SKM-1 (cell line): ENCODE measurements at regions not wholly inside any gene's neighbourhood (a gene's known extent, or its start where the extent isn't known, plus 50 kb on each side); places are given as distances from the start of the nearest gene placed in this dataset.
"Not testable (repeated sequence)": the region's sequence is repeated elsewhere in the genome, so short reads cannot be mapped to it uniquely, and the experiment has no call there.

ENCODE experiments used
- DNase-seq: peaks from one replicate; lab custom pipeline; 2025; ENCODE audit not compliant: unreplicated experiment; lab: John Stamatoyannopoulos, UW

DNA sequence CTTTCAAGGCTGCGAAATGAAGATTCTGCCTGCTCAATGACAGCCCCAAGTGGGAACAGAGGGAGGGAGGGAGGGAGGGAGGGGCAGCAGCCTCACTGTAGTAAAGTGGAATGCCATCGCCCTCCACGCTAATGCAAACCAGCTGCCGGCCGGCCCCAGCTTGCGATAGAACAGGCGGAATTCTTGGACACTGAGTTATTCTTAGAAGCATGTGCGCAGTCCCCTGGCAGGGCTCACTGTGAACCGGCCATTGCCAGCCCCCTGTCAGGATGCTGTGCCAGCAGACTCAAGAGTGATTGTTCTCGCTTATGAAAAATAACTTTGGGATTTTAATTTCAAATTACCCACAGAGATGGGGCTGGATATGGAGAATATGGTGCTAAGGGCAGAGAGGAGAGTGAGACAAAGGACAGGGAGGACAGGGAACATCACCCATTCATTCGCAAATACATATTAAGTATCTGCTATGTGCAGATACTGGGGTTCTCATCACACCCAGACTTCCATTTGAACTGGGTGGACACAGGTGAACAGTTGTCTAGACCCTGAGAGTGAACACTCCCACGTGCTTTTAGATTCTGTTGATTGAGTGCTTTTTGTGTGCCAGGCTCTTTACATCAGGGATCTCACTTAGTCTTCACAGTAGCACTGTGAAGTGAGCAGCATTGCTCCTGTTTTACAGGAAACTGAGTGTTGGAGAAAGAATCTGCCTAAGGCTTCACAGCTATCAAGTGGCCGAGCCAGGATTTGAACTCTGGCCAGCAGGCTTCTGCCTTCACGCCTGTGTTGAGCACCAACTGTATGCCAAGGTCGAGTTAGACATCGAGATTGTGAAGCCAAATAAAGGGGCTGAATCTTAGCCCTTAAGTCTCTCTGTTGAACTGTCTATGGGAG lies 192.9 kb downstream of the C12orf75 start:
- no peak for DNase-seq

DNA sequence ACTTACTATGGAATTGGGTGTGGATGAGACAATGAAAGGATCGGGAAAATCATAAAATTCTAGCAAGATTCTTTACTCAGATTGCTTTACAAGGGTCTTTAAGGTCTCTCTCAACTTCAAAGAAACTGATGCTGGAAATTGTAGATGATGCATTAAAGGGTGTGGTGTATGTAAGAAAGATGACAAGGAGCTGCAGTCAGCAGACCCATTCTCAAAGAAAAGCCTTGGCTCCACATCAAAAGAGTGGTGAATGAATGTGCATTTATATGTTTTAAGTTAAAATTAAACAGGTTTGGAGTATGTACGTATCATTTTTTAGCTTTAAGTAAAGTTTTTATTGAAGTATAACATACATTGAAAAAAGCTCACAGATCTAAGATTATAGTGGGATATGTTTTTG lies 194.5 kb downstream of the C12orf75 start:
- no peak for DNase-seq

DNA sequence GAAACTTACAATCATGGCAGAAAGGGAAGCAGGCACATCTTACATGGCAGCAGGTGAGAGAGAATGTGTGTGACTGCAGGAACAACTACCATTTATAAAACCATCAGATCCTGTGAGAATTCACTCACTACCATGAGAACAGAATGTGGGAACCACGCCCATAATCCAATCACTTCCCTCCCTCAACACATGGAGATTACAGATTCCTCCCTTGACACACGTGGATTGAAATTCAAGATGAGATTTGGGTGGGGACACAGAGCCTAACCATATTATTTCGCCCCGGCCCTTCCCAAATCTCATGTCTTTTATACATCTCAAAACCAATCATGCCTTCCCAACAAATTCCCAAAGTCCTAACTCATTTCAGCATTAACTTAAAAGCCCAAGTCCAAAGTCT lies 203.6 kb downstream of the C12orf75 start:
- DNase-seq = no peak

DNA sequence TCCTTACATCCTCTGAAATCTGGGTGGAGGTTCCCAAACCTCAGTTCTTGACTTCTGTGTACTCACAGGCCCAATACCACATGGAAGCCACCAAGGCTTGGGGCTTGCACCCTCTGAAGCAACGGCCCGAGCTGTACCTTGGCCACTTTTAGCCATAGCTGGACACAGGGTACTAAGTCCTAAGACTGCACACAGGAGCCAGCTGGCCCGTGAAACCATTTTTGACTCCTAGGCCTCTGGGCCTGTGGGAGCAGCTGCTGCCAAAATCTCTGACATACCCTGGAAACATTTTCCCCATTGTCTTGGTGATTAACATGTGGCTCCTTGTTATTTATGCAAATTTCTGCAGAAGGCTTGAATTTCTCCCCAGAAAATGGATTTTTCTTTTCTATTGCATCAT lies 204.5 kb downstream of the C12orf75 start:
- DNase-seq = not testable (repeated sequence)

DNA sequence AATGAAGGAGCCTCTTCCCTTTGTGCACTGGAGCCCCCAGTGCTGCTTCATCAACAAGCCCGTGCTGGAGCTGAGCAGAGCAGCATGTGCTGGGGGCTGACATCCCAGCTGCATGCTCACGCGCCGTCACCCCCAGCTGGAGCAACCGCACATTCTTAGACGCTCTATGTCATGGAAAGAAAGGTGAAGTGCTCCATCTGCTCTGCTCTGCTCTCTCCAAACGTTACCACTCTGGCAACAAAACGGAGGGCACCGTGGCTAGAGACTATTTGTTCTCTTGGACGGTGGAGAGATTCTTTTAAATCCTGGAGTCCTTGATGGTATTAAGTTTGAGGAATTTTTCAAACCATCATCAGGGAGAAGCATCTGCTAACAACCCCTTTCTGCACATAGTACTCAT lies 208.4 kb downstream of the C12orf75 start:
- DNase-seq = no peak

DNA sequence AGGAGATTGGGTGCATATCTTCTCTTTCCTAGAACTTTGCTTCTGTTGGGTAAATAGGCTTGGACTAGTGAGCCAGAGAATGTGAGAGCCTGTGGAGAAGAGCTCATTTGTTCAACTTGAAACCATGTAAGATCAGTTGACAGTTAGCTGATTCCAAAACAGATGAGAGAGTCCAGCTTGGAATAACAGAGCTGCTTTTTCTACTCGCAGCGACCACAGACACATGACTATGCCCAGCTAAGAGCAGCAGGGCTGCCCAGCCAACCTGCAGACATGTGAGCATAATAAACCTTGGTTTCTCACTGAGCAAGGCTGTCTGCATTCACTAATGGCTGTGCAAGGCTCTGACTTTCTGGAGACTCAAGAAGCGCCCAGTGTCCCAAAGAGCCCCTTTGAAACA lies 209.2 kb downstream of the C12orf75 start:
- no peak for DNase-seq

DNA sequence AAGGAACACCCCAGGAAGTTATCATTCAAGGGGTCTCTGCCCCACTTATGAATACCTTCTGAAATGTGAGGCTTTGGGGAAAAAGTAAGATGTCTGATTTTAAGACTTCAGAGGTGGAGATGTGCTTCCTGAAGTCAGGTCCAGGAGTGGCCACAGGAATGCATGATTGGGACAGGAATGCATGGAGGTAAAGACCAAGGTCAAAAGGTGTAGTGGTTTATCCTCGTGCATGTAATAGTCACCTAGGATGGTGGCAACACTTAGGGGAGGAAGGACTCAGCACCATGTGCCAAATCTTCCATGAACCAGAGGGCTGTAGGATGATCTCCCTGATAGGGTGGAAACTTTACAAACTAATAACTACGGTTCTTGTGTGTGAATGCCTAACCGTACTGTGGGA lies 217.3 kb downstream of the C12orf75 start:
- no peak for DNase-seq

DNA sequence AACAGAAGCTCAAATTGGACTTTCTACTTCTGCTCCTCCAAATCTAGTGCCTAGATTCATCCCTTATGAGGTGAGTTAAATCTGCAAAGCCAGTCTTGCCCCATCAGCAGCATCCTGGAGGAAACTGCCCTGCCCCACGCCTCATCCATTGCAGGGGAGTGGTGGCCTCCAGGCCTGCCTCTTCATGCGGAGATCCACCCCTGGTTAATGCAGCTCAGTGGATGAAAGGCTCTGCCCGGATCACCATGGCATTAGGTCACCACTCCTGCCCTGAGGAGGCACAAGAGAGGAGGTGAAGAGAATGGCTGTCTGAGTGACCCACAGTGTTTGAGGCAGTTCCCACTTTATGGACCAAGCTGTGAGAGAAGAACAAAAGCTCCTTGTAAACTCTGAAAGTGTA lies 218.1 kb downstream of the C12orf75 start:
- no peak for DNase-seq

DNA sequence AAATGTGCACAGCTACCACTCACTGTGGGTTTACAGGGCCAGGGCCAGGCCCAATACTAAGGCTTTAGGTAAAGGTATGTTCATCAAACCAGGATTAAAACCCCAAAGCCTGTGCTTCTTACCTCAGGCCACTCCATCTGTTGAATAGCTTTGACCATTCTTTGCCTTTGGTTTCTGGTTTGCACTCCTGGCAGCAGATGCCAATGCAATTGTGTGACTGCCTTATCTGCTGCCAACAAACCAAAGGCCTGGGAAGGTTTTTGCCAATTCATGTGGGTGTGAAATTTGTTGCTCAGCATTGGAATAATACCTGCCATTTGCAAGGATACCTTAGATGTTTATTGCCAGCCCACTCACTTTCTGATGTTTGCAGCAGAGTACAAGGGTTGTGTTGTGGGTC lies 221.6 kb downstream of the C12orf75 start:
- DNase-seq = no peak

DNA sequence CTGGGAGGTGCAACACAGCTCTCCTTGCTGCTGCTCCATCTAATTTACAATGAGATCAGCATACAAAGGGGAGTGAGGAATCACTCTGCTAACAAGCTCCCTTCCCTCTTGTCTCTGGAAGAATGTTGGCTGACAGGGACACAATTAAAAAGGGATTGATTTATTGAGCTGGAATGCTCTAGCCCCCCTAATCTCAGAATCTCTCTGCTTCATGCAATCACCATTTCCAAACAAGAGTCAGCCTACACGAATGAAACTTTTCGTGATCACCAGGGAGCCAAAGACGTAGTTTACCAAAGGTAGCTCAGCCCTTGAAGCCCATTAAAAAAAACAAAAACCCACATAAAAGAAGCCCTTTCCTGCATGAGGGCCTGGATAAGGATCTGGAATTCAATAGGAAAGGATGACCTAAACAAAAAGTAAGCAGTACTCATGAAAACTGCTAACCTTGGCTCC lies 223.8 kb downstream of the C12orf75 start:
- no peak for DNase-seq

DNA sequence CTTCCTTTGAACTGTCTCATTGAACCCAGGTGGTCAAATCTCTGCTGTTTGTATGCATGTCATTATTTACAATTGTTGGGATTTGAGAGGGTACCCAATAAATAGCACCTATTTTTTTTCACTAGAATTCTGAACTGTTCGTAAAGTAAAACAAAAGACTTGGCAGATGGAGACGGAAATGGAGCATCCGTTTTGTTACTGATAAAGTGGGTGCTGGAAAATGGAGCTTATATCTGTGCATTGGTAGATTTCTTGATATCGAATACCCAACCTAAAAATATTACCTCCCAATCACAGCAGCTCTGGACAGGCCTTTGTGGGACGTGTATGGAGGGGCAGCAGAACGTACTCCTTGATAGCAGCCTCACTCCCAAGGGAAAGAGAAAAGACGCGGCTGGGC lies 224.4 kb downstream of the C12orf75 start:
- no peak for DNase-seq

DNA sequence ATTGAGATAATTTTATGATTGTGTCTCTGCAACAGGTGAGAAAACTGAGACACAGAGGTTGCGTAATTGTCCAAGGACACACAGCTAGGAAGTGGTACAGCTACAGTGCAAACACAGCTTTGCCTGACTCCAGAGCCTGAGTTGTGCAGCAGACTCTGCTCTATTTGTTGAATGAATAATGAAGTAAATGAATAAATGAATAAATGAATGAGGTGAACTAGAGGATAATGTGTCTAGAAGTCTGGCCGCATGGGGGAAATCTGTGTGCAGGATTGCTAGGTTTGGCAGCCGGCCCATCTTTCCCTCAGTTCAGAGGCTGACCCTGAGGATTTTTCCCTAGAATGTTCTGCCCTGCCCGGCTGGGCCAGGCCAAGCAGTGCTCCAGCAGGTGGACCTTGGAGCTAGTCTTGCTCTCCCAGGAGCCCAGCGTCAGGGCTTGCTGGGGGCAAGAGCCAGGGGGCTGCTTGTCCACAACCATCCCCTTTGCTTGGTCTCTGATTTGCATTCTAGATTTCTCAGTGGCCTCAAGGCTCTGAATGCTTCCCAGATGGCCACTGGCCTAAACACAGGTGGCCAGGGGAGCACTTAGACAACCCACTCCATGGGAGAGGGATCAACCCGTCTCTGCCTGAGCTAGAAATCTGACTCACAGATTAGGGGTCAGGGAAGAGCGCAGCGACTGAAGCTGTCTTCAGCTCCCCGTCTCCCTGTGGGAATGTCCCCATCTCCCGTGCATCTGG lies 225.2 kb downstream of the C12orf75 start:
- no peak for DNase-seq

DNA sequence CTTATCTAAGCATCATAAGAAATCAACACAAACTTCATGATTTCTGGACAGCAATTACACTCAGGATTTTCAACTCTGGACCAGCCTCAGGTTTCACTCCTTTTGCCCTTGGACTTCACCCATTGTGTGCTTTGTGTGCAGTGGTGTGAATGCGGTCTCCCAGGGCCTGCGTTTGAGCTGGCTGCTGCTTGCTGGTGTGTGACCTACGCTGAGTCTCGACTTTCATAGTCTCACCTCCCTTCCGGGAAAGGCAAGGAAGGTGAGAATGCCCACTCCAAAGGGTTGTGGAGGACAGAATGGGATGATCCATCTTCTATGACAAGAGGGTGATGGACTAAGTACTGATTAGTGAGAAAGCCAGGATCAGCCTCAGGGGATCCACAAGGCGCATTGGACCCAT lies 228.8 kb downstream of the C12orf75 start:
- DNase-seq = no peak

DNA sequence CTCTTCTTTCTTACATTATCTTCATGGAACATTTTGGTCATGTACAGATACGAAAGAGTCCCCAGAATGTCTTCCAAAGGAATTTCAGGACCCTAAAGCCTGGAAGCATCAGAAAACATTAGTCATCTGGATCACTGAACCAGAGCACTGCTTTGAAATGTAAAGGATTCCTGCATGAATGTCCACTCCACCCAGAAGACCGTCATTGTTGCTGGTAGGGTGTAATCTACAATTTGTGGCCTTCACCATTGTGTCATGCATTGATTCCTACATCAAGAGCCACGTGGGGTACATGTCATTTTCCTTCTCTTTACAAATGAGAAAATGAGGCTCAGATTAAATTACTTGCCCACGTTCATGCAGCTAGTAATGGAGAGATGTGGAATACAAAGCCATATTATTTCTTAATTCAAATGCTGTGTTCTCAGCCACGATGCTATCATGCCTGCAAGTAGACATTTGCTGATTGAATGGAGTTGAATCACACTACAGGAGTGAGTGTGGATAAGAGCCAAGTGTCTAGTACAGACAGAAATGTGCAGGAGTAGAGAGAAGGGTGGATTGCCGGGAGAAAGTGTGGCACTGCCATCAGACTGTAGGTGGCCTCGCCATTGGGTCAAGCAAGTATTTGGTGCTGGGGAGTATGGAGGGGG lies 231.2 kb downstream of the C12orf75 start:
- no peak for DNase-seq

DNA sequence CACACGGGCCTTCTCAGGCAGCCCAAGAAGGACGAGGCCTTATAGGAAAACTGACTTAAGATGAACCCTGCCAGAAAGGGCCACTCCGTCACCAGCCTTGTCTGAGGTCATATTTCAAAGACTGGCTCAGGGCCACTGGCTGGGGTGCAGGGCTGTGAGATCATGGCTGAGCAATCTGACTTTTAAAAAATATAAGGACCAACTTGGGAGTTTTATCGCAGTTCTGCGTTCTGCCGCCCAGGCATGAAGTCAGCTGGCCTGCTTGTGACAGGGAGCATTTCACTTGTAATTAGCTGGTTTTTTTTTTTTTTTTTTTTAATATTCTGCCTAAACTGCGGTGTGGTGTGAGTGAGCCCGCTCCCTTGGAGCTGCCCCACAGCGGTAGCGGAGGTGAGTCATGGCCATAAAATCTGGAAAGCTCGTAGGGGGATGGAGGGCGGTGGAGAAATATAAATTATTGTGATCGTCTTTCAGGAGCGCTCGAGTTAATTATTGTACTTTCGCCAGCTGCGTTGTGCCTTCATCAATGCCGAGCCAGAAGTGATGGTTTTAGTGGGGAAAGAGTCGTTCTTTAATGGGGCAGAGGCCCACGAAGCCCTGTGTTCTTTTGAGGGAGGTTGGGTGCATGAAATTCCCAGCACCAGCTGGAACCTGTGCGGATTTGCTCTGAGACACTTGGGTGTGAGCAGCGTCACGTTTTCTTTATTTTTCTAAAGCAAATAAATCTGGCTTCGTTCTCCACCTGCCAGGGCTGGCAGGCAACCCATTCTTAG lies 231.9 kb downstream of the C12orf75 start:
- no peak for DNase-seq

DNA sequence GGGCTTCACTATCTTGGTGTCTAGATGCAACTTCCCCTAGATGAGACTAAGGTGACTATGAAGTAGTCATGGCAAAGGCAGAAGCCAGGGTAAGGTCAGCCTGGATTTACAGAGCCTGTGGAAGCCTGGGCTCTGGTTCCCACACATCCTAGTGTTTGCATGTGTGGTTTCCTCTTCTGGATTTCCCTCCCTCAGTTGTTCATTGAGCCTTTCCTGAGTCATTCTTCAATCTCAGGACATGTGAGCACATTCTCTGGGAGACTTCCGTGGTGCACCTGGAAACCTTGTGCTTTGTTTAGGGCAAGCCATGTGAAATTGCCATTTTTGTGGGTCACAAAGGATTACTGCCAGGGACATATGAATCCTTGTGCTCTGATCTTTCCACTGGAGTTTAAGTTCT lies 236.6 kb downstream of the C12orf75 start:
- DNase-seq = no peak

DNA sequence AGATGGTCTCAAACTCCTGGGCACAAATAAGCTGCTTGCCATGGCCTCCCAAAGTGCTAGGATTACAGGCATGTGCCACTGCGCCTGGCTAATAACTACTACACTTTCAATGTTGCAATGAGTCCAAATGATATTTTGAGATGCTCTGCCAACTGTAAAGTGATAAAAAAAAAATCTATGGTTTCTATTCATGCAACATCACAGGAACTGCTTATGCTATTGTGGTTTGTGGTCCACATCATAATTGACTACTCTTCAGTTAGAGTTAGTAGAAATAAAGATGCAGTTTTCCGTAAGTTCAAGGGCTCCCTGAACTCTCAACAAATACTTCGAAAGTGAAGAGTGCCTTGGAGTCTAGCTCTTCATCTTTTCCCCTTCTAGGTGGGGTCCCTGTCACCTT lies 239.4 kb downstream of the C12orf75 start:
- DNase-seq = no peak

DNA sequence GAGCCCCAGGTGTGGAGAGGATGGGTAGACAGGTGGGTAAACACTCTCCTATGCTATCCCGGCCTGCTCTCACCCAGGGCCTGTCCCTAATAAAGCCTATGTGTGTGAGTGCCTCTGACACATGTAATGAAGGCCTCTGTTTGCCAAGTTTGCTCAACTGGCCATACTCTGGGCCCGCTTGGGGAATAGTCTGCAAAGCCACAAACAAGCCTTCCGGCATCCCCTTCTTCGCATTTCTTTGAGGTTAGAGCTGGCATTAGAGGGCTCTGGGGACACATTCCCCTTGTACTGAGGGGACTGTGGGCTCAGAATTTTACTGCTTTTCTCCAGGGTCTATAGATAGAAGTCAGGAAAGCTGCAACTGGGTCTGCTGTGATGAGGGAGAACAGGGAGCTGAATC lies 240.5 kb downstream of the C12orf75 start:
- no peak for DNase-seq

DNA sequence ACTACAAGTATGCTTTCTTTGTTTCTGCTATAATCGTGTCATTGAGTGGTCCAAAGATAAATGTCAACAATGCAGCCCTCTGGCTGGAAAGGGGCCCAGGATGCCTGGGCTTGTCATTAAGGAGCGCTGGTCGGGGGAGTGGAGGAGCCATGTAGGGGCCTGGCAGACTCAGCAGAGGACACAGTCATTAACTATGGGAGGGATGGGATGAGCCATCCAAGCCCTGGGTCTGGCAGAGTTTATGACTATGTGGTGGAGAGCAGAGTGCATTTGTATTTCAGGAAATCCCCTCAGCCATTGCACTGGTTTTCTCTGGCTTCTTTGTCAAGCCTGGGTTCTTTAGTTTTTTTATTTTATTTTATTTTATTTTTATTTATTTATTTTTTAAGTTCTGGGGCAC lies 243.1 kb downstream of the C12orf75 start:
- DNase-seq = no peak

DNA sequence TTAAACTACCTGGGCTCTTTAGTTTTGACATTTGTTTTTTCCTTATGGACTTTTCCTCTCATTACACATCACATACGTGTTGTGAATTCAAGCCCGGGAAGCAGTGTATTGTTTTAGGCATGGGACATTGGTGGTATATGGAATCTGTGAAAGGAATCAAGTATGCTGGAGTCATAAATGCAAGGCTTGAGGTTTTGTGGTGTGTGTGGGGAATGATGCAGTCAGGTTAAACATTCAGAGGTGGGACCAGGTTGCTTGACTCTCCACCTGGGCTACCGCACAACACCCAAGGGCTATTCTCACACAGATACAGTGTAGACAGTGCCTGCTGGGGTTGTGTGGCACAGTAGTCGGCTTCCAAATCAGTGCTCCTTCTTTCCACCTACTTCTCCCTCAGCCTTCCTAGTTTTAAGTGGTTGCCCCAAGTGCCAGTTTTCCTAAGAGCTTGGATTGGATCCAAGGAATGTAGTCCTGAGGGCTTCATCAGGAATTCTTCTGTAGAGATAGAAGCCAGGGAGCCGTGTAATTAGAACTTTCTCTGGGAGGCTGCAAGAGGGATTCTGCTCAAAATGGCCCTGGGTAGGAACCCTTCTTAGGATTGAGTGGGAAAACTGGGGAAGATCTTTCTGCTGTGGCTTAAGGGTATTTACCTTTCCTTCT lies 243.7 kb downstream of the C12orf75 start:
- DNase-seq = no peak

DNA sequence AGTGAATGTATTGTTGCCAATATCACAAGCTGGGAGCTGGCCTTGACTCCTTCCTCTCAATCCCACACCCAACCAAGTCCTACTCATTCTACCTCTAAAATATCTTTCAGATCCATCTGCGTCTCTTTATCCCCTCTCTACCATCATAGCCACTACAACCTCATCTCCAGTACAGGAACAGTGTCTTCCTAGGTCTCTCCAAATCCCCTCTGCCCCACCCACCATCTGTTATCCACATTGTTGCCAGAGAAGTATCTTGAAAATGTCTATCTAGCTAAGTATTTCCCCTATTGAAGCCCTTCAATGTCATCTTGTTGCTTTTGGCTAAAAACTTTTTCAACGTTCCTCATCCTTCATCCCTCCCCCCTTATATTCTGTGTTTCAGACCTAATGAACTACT lies 244.7 kb downstream of the C12orf75 start:
- DNase-seq = no peak
